Renal cortical epithelial cell (primary cell): ENCODE measurements at regions not wholly inside any gene's neighbourhood (a gene's known extent, or its start where the extent isn't known, plus 50 kb on each side); places are given as distances from the start of the nearest gene placed in this dataset.

Source experiments
- DNase-seq: peaks from one replicate; pipeline ENCODE4 v3.0.0-alpha.2; 2011; ENCODE audit warnings: low read depth

DNA sequence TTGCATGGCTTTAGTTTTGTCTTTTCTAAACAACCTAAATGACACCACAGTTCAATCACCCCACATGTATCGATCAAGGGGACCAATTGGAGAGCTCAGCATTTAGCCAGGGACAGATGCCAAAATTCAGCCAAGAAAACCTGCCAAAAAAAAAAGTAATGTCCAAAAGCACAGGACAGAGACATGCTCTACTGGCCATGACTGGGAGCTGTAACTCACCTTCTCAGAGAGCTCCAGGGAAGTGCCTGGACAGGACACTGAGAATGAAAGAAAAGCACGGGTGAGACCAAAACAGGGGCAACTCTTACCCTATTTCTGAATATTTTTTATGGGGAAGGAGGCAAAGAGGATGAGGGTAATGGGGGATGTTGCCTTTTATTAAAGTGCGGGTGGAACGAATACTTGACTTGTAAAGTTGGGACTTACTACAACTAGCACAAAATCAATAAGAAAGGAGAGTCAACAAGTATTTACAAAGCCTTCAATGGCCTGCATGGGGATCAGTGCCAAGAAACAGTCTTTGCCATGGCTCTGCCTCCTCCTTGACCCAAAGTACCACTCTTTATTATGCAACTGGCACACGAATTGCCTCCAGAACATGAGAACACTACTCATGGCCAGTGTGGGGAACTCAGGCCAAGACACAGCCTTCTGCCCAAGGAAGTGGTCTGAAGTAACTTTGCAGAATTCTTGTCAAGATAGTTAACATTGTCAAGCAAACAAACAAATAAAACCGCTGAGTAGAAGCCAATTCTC, 72.9 kb upstream of the HK2 start:
- peak; percentile 15 for DNase-seq

DNA sequence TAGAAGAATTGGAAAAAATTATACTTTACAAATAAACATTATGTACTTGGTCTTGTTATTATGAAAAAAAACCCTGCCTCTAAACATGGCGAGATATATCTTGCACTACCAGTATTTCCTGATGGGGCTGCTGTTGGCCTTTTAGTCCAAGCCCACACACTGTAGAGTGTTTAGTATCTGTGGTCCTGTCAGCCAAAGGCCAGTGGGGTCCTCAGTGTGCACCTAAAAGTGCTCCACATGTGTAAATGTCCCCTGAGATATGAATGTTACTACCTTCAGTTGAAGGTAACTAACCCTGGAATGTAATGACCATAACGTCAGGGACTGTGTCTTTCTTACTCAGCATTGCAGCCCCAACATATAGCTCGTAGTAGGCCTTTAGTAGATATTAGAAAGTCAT, 71.1 kb upstream of the HK2 start:
- DNase-seq = no peak

DNA sequence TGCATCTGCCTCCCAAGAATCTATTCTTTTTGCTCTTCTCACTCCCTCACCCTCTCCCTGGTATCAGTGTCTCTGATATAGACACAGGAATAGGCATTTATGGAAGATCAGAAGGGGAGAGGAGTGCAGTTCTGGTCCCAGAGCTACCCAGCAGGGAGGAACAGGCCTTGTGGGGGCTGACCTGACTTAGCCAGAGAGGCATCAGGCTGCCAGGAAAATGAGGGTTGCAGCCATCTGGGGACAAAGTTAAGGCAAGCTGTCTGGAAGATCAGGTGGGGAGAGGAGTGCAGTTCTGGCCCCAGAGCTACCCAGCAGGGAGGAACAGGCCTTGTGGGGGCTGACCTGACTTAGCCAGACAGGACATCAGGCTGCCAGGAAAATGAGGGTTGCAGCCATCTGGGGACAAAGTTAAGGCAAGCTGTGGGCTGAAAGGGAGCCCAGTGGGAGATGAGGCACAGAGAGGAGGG, 69.9 kb upstream of the HK2 start:
- DNase-seq = no peak

DNA sequence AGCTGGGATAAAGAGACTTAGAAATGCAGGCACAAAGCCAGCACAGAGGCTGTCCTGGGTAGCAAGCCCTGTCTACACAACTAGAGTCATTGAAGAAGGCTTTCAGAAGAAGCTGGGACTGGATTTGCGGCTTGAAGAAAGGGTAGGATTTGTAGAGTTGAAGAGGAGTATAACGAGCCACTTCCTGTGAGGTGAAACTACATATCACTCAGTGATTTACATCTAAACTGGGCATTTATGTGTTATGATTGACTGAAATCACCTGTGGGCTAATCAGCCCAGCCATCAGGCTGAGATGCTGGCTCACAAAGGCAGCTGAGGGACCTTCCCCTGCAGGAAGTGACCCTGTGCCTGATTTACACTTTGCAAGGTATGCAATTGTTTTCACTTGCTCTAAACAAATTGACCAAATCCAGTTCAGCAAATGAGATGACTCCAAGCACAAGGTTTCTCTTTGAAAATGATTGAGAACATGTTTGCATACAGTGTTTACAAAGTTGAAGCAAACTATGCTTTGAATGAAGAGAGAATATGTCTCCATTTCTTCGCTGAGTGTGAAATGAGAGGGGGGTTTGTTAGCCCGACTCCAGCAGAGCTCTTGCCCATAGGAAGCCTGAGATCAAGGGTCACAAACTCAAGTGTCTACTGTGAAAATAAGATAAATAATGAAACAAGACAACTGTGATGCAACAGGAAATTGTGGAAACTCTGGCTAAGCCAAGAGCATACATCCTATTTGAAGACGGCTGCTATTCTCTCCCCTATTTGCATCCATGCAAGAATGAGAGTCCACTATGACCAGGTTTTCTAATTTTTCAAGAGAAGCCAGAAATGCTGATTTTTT, 69.3 kb upstream of the HK2 start:
- no peak for DNase-seq

DNA sequence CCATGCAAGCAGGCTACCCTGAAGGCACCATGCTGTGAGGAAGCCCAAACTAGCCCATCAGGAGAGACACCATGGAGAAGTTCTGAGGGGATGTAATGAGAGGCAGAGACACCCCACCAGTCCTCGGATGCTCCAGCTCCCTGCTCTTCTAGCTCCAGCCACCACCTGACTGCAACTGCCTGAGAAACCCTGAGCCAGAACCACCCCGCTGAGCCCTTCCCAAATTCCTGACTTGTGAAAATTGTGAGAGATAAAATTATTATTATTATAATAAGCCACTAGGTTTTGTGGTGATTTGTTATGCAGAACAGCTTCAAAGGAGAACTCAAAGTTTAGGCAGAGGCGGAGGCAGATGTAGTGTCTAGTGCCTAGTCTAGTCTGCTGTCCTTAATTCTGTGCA, 67.1 kb upstream of the HK2 start:
- no peak for DNase-seq

DNA sequence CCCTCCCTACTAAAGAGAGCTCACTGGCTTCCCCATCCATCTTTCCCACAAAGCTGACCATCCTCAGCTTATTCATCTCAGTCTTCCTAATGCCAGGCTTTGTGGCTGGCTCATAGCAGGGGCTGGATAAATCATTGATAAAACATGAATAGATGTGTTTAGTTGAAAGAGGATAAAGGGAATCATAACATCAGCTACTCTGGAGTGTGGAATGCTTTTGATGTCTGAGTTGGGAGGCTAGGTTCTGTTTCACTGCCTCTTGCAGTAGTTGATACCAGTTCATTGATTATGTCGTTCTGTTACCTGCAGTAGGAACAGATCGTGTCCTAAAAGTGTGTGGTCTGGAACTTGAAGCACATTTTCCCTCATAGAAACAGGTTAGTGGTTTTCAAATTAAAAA, 66.3 kb upstream of the HK2 start:
- peak; percentile 71 for DNase-seq

DNA sequence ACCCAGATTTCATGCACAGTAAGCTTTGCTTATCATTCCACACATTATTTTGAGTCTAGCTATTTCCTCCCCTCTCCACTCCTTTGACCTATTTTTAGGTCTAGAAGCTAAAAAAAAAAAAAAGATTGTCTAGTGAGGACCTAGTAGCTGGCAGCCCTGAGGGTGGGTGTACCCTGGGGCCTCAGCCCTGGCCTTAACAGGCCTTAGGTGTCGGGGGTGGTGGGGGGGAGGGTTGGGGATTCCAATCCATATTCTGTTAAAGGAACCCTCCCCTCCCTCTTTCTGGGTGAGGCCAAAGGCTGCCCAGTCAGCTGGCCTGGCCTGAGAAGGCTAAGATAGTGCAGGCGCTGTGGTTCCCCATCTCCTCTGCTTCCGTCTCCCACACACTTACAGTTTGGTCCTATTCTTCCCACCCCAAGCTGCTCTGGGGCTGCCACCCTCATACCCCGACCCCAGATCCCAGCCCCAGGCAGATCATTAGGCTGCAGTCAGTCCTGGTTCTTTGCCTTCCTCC, 65.5 kb upstream of the HK2 start:
- DNase-seq = no peak

DNA sequence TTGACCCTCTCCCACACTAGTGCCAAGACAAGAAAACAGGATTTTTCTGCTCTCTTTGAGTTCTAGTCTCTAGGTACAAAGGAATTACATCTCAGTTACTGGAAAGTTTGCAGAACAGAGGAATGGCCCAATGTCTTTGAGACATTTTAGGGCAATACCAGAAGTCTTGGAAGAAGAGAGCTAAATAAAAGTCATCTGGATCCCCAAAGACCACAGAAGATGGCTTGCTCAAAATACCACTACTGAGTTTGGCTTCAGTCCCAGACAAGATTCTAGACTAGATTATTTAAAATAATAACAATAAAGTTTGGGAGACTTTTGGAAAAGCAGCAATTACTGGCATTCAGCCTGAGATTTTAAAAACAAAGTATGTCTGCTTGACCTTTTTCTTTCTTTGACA, 61.9 kb upstream of the HK2 start:
- no peak for DNase-seq

DNA sequence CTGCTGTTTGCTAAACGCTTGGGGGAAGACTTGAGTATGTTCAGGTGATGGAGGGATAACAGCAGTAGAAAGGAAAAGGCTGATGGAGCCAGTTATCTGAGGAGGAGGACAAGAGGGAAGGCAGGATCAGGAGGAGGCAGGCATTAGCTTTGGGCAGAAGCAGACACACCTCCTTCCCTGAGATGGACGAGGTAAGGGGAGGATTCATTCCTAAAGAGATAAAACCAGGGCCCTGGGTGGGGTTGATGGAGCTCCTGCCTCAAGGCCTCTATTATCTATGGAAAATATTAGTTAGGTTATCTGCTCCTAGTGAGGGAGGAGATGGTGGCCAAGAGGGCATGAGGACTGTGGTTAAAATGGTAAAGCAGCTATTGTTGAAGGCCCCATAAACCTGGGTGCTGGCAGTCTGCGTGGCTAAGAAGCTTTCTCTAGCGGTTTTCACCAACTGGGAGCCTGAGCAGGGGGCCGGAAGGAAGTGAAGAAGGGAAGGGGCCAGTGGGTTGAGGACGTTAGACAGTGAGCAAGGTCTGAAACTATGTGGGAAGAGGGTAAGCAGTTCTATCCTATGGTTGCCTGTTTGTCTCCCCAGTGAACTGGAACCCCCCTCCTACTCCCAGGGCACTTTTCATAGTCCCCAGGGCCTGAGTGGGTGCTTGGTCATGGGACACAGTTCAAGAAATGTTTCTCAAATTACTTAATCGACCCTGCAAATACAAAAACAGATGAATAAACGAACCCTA, 56.6 kb upstream of the HK2 start:
- DNase-seq = no peak

DNA sequence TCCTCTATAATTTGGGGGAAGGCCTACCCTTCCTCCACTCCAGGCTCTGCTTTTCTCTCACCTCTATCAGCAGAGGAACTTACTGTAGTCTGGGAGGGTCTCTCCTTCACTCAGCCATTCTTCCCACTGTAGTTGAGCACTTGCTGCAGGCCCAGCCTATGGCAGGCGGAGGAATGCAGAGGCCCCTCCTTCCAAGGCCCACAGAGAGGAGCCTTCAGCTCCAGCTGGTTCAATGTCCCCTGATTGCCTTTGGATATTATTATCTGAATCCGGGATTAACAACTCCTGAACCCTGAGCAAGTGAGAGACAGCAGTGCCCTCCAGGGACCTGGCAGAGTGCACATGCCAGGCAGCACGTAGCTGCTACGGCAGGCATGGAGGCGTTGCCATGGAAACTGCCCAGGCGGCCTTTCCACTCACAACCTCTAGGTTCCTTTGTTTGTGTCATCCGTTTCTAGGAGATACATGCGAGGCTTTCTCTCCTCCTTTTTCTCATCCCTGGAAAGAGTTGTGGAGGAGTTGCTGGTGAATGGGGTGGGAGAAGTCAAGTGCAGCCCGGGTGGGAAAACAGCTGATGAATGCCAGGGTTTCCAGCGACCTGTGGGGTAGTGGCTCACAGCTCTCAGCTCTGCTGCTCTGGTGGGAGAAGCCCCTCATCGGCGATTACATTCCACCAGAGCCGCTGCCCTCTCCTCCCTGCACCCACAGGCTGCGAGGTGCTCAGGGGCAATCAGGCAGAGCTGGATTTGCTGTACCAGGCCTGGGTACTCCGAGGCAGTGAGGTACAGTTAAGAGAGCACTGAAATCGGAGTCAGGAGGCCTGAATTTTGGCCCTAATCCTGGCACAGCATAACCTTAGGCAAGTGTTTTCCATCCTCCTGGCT, 55.3 kb upstream of the HK2 start:
- peak; percentile 73 for DNase-seq

DNA sequence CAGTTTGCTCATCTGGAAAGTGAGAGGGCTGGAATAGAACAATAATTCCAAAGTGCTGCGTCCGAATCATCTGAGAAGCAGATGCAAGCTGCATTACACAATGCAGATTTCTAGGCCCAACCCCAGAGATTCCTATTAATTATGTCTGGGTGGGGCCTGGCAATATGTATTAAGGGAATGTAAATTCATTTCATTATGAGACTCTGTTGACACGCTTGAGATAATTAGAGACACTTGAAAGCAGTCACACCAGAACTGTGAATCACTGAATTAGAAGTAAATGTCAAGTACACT, 54.7 kb upstream of the HK2 start:
- no peak for DNase-seq

DNA sequence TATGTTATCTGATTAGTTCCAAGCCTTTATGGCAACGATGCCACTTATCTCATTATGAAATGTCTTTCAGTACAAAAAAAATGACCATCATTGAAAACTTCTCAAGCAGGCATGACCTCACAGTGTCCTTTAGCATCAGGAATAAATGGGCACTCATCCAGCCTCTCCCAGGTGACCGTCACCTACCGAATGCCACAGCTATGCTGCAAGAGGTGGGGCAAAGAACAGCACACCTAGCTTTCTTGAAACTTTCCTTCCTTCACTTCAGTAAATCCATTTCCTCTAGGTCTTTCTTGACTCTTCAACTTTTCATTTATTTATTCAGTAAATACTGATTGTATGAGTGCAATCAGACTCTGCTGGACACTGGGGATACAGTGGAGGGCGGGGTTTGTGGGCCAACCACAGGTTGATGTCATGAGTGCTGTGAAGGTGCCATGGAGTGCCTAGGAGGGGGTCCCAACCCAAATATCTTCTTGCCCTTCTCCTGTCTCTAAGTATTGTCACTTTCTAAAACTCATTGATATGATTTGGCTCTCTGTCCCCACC, 54.3 kb upstream of the HK2 start:
- no peak for DNase-seq
